Neutrophil (primary cell): ENCODE measurements at regions not wholly inside any gene's neighbourhood (a gene's known extent, or its start where the extent isn't known, plus 50 kb on each side); places are given as distances from the start of the nearest gene placed in this dataset.

Source experiments
- H3K27ac ChIP-seq: fragments of 200-600 bp; sonication (generic); 2 replicates; pipeline ENCODE4 v1.5.1; 2016; ENCODE audit warnings: mild to moderate bottlenecking, moderate library complexity
- H3K27me3 ChIP-seq: fragments of 200-600 bp; sonication (generic); 2 replicates; pipeline ENCODE4 v1.6.0; 2016; ENCODE audit warnings: mild to moderate bottlenecking
- H3K36me3 ChIP-seq: fragments of 200-600 bp; sonication (generic); 2 replicates; pipeline ENCODE4 v1.5.1; 2017
- H3K4me1 ChIP-seq, 2 experiments: fragments of 200-600 bp in 1 of 2; sonication (generic) in 1 of 2; 1 replicate in 1 of 2; 2 replicates in 1 of 2; pipeline versions ENCODE4 v1.5.1 to v1.6.1; 2013 to 2016; ENCODE audit warnings: low read depth in 1 of 2, low read length in 1 of 2, mild to moderate bottlenecking in 1 of 2, moderate library complexity in 1 of 2; ENCODE audit not compliant: control insufficient read depth in 1 of 2, insufficient read depth in 1 of 2
- H3K4me3 ChIP-seq, 2 experiments: fragments of 200-600 bp in 1 of 2; sonication (generic) in 1 of 2; 1 replicate in 1 of 2; 2 replicates in 1 of 2; pipeline ENCODE4 v1.5.1; 2013 to 2016; ENCODE audit warnings: low read depth in 1 of 2, low read length in 1 of 2, mild to moderate bottlenecking in 1 of 2, moderate library complexity in 1 of 2
- H3K9me3 ChIP-seq: fragments of 200-600 bp; sonication (generic); 2 replicates; pipeline ENCODE4 v1.5.1; 2016
- TF ChIP-seq, protein P1 (sequence below): fragments of 200-600 bp; sonication (generic); IDR thresholded peaks from 2 replicates; pipeline ENCODE4 v1.5.1; 2016; ENCODE audit warnings: antibody characterized with exemption

DNA sequence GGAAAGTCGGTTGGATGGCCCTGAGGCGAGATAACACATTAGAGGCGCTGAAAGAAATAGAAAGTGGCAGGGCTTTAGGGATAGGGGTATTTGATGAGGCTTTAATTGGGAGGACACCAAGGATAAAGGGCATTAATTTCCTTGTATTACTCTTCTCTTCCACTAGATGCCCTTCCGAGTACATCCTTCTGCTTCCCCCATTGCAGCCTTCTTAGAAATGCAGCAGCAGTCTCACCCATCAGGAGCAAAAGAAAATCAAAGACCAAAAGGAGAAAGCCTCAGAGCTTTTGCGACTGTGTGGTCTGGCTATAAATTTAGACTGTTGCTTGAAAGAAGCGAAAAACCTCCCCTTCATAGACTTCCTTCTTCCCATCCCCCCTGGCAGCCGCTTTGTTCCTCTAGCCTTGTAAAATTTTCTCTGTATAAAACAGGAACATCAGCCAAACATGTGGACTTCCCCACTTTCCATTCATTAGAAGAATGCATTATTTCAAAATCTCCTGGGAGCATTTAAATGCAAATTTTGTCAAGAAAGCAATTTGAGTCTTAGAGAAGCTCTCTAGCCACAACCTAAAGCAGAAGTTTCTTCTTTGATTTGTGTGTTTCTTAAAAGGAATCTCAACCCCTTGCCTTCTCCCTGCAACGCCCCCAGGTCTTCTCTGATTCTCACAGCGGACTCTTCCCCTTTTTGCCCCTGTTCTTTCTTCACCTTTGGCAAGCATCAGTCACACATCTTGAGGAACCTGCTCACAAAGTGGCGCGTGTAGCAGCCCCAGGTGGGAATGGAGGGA, 76.6 kb downstream of the NDUFS5 start:
- Histone ChIP-seq H3K27me3 (peaks cover 55% of the 10 kb centered on the region), H3K4me1 (peaks cover 30 to 31% of the 10 kb centered on the region in 2 experiments), H3K36me3 (no peaks in the 10 kb centered on the region), H3K4me3 (no peak overlapping the region), H3K27ac (peak overlapping the region; percentile 62), H3K9me3 (no peaks in the 10 kb centered on the region)
- TF ChIP-seq, protein P1, sequence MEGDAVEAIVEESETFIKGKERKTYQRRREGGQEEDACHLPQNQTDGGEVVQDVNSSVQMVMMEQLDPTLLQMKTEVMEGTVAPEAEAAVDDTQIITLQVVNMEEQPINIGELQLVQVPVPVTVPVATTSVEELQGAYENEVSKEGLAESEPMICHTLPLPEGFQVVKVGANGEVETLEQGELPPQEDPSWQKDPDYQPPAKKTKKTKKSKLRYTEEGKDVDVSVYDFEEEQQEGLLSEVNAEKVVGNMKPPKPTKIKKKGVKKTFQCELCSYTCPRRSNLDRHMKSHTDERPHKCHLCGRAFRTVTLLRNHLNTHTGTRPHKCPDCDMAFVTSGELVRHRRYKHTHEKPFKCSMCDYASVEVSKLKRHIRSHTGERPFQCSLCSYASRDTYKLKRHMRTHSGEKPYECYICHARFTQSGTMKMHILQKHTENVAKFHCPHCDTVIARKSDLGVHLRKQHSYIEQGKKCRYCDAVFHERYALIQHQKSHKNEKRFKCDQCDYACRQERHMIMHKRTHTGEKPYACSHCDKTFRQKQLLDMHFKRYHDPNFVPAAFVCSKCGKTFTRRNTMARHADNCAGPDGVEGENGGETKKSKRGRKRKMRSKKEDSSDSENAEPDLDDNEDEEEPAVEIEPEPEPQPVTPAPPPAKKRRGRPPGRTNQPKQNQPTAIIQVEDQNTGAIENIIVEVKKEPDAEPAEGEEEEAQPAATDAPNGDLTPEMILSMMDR = no peak

DNA sequence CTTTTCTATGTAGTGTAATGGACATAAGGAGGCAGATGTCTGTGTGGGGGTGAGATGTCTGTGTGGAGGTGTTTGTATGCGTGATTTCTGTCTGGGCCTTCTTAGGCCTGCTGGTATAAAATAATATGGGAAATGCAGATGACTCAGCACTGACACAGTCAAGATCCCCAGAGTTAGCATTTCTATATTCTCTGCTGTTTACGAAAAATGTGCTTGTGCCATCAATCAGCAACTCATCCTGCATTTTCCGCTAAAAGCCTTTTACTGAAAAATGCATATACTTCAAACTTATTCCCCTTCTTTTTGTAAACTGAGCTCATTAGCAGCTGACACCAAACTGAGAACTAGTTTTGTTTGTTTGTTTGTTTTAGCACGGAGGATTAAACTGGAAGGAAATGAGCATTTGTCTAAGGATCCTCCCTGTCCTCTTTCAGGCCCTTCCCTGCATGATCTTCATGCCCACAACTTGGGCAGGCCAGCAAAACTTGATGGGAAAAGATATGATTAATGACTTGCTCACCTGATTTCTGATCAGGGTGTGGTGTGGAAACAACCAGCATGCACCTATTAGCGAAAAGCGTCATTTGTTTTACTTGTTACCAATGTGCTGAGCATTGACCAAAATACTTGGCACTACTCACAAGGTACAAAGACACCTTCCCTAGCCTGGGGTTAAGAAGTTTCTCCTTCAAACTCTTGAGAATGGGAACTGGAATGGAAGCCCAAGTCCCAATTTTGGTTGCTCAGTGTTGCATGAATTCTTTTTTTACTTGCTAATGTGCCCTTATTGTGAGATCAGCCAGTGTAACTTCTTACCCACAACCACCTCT, 77.4 kb downstream of the NDUFS5 start:
- H3K4me3 ChIP-seq = no peak overlapping the region
- H3K27ac ChIP-seq = peak overlapping the region; percentile 62
- H3K4me1 ChIP-seq = peaks cover 30 to 31% of the 10 kb centered on the region in 2 experiments
- TF ChIP-seq, protein P1 = no peak
- peaks cover 63% of the 10 kb centered on the region for H3K27me3 ChIP-seq
- H3K9me3 ChIP-seq = no peaks in the 10 kb centered on the region
- no peaks in the 10 kb centered on the region for H3K36me3 ChIP-seq

DNA sequence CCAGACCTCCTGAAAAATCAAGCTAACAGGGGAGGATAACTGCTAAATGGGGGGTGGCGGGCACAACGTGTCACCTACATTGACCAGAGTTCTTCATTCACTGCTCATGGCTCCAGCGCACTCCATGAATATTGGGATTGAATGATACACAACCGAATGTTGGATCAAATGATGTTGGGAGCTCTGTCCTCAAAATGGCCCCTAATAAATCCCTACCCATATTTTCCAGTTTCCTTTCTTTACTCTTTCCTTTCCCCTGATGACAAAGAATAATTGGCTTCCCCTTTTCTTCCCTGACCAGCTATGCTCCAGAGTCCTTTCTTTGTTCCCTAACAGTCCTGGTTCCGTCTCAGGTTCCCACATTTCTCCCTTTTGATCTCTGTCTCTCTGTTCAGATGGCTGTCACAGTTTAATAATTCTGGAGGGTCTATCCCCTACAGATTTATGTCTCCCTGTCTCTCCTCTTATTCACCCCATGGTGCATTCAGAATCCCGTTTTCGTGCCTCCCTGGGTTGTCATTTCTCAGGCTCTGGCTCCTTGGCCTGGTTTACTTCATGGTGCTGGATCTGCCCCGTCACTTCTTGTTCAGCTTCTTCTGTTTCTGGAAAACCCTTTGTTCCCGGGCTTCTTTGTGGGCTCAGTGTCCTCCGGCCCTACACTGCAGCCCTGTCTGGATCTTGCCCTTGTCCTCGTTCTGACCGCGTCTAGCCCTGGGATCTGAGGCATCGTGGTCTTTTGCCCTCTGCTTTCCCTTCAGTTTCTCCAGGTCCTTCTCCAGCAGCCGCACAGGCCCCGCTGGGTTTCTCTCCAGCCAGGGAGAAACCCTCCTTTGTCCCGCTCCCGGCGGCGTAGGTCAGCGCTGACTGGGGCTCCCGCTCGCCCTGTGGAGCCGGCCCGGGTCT, 78.3 kb downstream of the NDUFS5 start:
- H3K4me1 ChIP-seq = peaks cover 30 to 31% of the 10 kb centered on the region in 2 experiments
- H3K36me3 ChIP-seq = no peaks in the 10 kb centered on the region
- TF ChIP-seq, protein P1 = no peak
- H3K9me3 ChIP-seq = no peaks in the 10 kb centered on the region
- no peak overlapping the region for H3K27ac ChIP-seq
- H3K4me3 ChIP-seq = no peak overlapping the region
- H3K27me3 ChIP-seq = peaks cover 72% of the 10 kb centered on the region

DNA sequence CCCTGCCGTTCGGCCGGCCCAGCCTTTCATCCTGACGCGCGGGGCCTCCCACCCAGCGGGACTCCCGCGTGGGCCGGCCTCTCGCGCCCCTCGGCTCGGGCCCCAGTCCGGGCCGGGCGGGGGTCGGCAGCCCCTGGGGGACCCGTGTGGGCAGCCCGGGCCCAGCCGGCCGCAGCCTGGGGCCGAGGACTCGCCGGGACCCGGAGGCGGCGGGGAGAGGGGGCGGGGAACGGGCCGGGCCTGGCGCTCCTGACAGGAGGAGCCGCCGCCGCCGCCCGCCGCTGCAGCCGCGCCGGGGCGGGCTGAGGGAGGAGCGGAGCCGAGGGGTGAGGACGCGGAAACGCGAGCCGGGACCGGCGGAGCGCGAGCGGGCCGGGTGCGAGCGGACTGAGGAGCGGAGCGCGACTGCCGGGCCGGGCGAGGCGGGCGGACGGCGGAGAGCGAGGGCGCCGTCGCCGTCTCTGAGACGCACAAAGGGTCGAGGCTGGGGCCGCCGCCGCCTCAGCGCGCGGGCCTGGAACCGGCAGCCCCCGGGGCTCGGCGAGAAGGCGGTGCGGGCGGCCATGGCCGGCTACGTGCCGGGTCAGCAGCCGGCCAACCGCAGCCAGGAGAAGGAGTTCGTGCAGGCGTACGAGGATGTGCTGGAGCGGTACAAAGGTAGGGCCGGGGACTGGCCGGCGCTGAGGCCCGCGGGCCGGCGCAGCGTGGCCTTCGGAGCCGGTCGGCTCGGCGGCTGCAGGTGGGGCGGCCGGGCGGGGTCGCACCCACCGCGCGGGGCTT, 79.1 kb downstream of the NDUFS5 start:
- Histone ChIP-seq H3K9me3 (no peaks in the 10 kb centered on the region), H3K36me3 (no peaks in the 10 kb centered on the region), H3K27ac (no peak overlapping the region), H3K27me3 (peaks cover 75% of the 10 kb centered on the region), H3K4me3 (peak overlapping the region; percentile 17 to 35), H3K4me1 (peaks cover 30 to 31% of the 10 kb centered on the region in 2 experiments)
- TF ChIP-seq, protein P1 = no peak
